GM10248 (cell line): ENCODE measurements at regions not wholly inside any gene's neighbourhood (a gene's known extent, or its start where the extent isn't known, plus 50 kb on each side); places are given as distances from the start of the nearest gene placed in this dataset.

Experiments used
- CTCF ChIA-PET: fragments of 300-600 bp; sonication (Branson Sonifier 250); formaldehyde crosslinking; extraction: SDS; loops from one replicate; lab custom pipeline; 2021; ENCODE audit warnings: antibody characterized with exemption; lab: Yijun Ruan, JAX
- POLR2A ChIA-PET: fragments of 350-650 bp; sonication (Branson Sonifier 250); formaldehyde crosslinking; extraction: SDS; loops from one replicate; lab custom pipeline; 2020; ENCODE audit warnings: antibody characterized with exemption; lab: Yijun Ruan, JAX
- DNase-seq: peaks from one replicate; pipeline ENCODE4 v3.0.0; 2012; ENCODE audit errors: extremely low spot score
- CTCF ChIP-seq: IDR thresholded peaks from 2 replicates; pipeline ENCODE4 v1.5.1; 2012; ENCODE audit warnings: mild to moderate bottlenecking, low read depth; ENCODE audit errors: extremely low read depth, missing control alignments, control extremely low read depth

GRCh38 chr9:106075960-106076327 lies 381.6 kb downstream of the TMEM38B start:
- POLR2A ChIA-PET = no interaction called here
- no peak for DNase-seq
- TF ChIP-seq CTCF = no peak
- CTCF ChIA-PET = no interaction called here

- DNase-seq = no peak
- TF ChIP-seq CTCF = no peak
- CTCF ChIA-PET = no interaction called here
- POLR2A ChIA-PET = no interaction called here
These were observed 382.4 kb downstream of the TMEM38B start for GRCh38 chr9:106076711-106077110.

GRCh38 chr9:106077731-106078130 lies 383.4 kb downstream of the TMEM38B start:
- ChIA-PET CTCF (interaction anchor here (1.3 to 1.4 kb wide), 2 partner anchors 9 to 23 kb away, joined by 3 to 4 read pairs; no protein-coding TSS in a partner anchor), POLR2A (no interaction called here)
- no peak for TF ChIP-seq CTCF
- no peak for DNase-seq

GRCh38 chr9:106082621-106083020 lies 388.3 kb downstream of the TMEM38B start:
- ChIA-PET POLR2A (no interaction called here), CTCF (no interaction called here)
- no peak for TF ChIP-seq CTCF
- no peak for DNase-seq

GRCh38 chr9:106084702-106085101 lies 390.4 kb downstream of the TMEM38B start:
- POLR2A ChIA-PET = no interaction called here
- DNase-seq = no peak
- CTCF ChIA-PET = interaction anchor here (0.9 to 1.4 kb wide), 4 partner anchors 10 to 32 kb away, joined by 3 read pairs; no protein-coding TSS in a partner anchor
- TF ChIP-seq CTCF = no peak

GRCh38 chr9:106085479-106085878 lies 391.1 kb downstream of the TMEM38B start:
- ChIA-PET CTCF (interaction anchor here (1.3 to 1.4 kb wide), 3 partner anchors 14 to 37 kb away, joined by 3 read pairs; no protein-coding TSS in a partner anchor), POLR2A (no interaction called here)
- TF ChIP-seq CTCF = no peak

More at GRCh38 chr9:106085479-106085878, 391.1 kb downstream of the TMEM38B start:
- DNase-seq = no peak
